ENCODE measurements at regions not wholly inside any gene's neighbourhood (a gene's known extent, or its start where the extent isn't known, plus 50 kb on each side); places are given as distances from the start of the nearest gene placed in this dataset.
"Not testable (repeated sequence)": the region's sequence is repeated elsewhere in the genome, so short reads cannot be mapped to it uniquely, and the experiment has no call there.

DNA sequence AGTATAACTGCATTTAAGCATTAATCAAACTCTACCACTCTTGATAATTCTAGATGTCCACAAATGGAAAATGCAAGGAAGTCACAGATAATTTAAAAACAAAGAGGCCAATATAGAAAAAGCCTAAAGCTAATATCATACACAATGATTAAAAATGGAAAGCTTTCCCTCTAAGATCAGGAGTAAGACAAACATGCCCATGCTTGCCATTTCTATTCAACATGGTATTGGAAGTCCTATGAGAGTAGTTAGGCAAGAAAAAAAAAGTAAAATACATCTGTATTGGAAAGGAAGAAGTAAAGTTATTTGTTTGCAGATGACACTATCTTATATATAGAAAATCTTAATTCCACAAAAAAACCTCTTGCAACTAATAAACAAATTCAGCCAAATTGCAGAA, 164.6 kb upstream of the FERMT1 start:
- H3K36me3 Mint-ChIP-seq: no peaks in the 10 kb centered on the region

DNA sequence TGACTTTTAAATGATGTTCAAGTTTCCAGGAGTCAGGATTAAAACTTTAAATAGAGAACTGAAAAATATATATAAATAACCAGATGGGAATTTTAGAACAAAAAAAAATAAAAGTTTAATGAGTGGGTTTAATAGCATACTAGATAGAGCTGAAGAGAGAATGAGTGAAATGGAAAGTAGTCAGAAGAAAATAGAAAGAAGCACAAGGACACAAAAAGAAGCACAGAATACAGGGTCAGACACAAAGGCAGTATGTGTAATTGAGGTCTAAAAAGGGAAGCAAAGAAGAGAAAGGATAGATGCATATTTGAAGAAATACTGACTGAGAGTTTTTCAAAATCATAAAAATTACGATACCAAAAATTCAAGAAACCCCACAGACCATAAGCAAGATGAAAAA, 159.8 kb upstream of the FERMT1 start:
- no peak for ATAC-seq
- H3K36me3 Mint-ChIP-seq: no peaks in the 10 kb centered on the region

More for the DNA sequence above, 164.6 kb upstream of the FERMT1 start:
- H3K36me3 ChIP-seq (ENCODE audit: control insufficient read depth, insufficient read depth, low read length): no peaks in the 10 kb centered on the region
- no peak overlapping the region for H3K27ac ChIP-seq (ENCODE audit: low read length)
- H3K4me3 ChIP-seq (ENCODE audit: low read length): no peak overlapping the region
- no peak overlapping the region for H3K27ac Mint-ChIP-seq
- no peak for TF ChIP-seq CTCF (IDR thresholded peaks at IDR 0.05)
- no peak for ATAC-seq
- no peak overlapping the region for H3K4me3 Mint-ChIP-seq
- H3K27me3 Mint-ChIP-seq (ENCODE audit: low read depth in 2 of 2): no peaks in the 10 kb centered on the region
- intact Hi-C loops (cut with micrococcal nuclease): no loop called here
- H3K4me1 Mint-ChIP-seq: no peaks in the 10 kb centered on the region
- H3K9me3 ChIP-seq (ENCODE audit: control insufficient read depth, insufficient read depth, low read length): peaks cover 3% of the 10 kb centered on the region
- H3K4me1 ChIP-seq (ENCODE audit: control insufficient read depth, insufficient read depth, low read length): no peaks in the 10 kb centered on the region
- no peaks in the 10 kb centered on the region for H3K27me3 ChIP-seq (ENCODE audit: control insufficient read depth, insufficient read depth, low read length)
- no peak for DNase-seq
- H3K9me3 Mint-ChIP-seq: peaks cover 2 to 10% of the 10 kb centered on the region in 2 donors

GRCh38 chr20:6277661-6278240, 154.9 kb upstream of the FERMT1 start:
- Histone ChIP-seq H3K4me1 (ENCODE audit: control insufficient read depth, insufficient read depth, low read length) (no peaks in the 10 kb centered on the region), H3K36me3 (ENCODE audit: control insufficient read depth, insufficient read depth, low read length) (no peaks in the 10 kb centered on the region), H3K4me3 (ENCODE audit: low read length) (no peak overlapping the region), H3K27me3 (ENCODE audit: control insufficient read depth, insufficient read depth, low read length) (no peaks in the 10 kb centered on the region), H3K9me3 (ENCODE audit: control insufficient read depth, insufficient read depth, low read length) (no peaks in the 10 kb centered on the region), H3K27ac (ENCODE audit: low read length) (no peak overlapping the region)
- DNase-seq (no peak), ATAC-seq (no peak)
- intact Hi-C loops (cut with micrococcal nuclease): no loop called here
- H3K27ac Mint-ChIP-seq: no peak overlapping the region
- WGBS (ENCODE audit: insufficient coverage): 46% methylated on average over 4 of the region's 6 CpGs
- no peak for TF ChIP-seq CTCF (IDR thresholded peaks at IDR 0.05)
- H3K36me3 Mint-ChIP-seq: no peaks in the 10 kb centered on the region
- no peak overlapping the region for H3K4me3 Mint-ChIP-seq
- H3K27me3 Mint-ChIP-seq (ENCODE audit: low read depth in 2 of 2): peaks cover 0 to 2% of the 10 kb centered on the region in 2 donors
- no peaks in the 10 kb centered on the region for H3K4me1 Mint-ChIP-seq
- H3K9me3 Mint-ChIP-seq: peaks cover 4 to 8% of the 10 kb centered on the region in 2 donors

More for the DNA sequence above, 159.8 kb upstream of the FERMT1 start:
- no peak overlapping the region for H3K4me3 Mint-ChIP-seq
- H3K9me3 Mint-ChIP-seq: peaks cover 2 to 11% of the 10 kb centered on the region in 2 donors
- no peaks in the 10 kb centered on the region for H3K36me3 ChIP-seq (ENCODE audit: control insufficient read depth, insufficient read depth, low read length)
- intact Hi-C loops (cut with micrococcal nuclease): no loop called here
- no peak overlapping the region for H3K27ac ChIP-seq (ENCODE audit: low read length)
- WGBS (ENCODE audit: insufficient coverage): no CpG with 5 or more reads among the region's 1 CpG
- H3K9me3 ChIP-seq (ENCODE audit: control insufficient read depth, insufficient read depth, low read length): peaks cover 3% of the 10 kb centered on the region
- no peak for DNase-seq
- H3K27me3 Mint-ChIP-seq (ENCODE audit: low read depth in 2 of 2): peaks cover 0 to 2% of the 10 kb centered on the region in 2 donors
- H3K27me3 ChIP-seq (ENCODE audit: control insufficient read depth, insufficient read depth, low read length): no peaks in the 10 kb centered on the region
- no peak overlapping the region for H3K27ac Mint-ChIP-seq
- H3K4me3 ChIP-seq (ENCODE audit: low read length): no peak overlapping the region
- TF ChIP-seq CTCF (IDR thresholded peaks at IDR 0.05): no peak
- H3K4me1 Mint-ChIP-seq: no peaks in the 10 kb centered on the region
- no peaks in the 10 kb centered on the region for H3K4me1 ChIP-seq (ENCODE audit: control insufficient read depth, insufficient read depth, low read length)

DNA sequence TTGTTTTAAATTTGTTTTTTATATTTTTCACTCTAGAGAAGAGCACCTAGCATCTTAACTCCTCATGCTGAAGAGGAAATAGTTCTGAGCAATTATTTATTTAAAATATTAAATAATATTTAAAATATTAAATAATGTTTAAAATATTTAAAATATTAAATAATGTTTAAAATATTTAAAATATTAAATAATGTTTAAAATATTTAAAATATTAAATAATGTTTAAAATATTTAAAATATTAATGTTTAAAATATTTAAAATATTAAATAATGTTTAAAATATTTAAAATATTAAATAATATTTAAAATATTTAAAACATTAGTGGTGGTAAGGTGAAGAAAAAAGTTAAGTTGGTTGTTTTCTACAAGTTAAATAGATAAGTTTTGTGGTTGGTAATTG, 147.6 kb upstream of the FERMT1 start:
- H3K4me3 ChIP-seq (ENCODE audit: low read length); H3K4me3 Mint-ChIP-seq; H3K9me3 ChIP-seq (ENCODE audit: control insufficient read depth, insufficient read depth, low read length); H3K27me3 ChIP-seq (ENCODE audit: control insufficient read depth, insufficient read depth, low read length); ATAC-seq; intact Hi-C loops (cut with micrococcal nuclease); H3K27me3 Mint-ChIP-seq (ENCODE audit: low read depth in 2 of 2); H3K27ac ChIP-seq (ENCODE audit: low read length); H3K27ac Mint-ChIP-seq; H3K36me3 Mint-ChIP-seq; H3K36me3 ChIP-seq (ENCODE audit: control insufficient read depth, insufficient read depth, low read length); DNase-seq; H3K4me1 ChIP-seq (ENCODE audit: control insufficient read depth, insufficient read depth, low read length); H3K9me3 Mint-ChIP-seq; H3K4me1 Mint-ChIP-seq: not testable (repeated sequence)

All from natural killer cell (primary cell).